HG03064 (cell line): ENCODE measurements at regions not wholly inside any gene's neighbourhood (a gene's known extent, or its start where the extent isn't known, plus 50 kb on each side); places are given as distances from the start of the nearest gene placed in this dataset.
"Not testable (repeated sequence)": the region's sequence is repeated elsewhere in the genome, so short reads cannot be mapped to it uniquely, and the experiment has no call there.

ENCODE experiments used
- ATAC-seq: cut with Tn5 transposase; IDR thresholded peaks from one replicate; pipeline ENCODE4 v1.9.1; 2021; ENCODE audit warnings: low read depth; ENCODE audit not compliant: unreplicated experiment

DNA sequence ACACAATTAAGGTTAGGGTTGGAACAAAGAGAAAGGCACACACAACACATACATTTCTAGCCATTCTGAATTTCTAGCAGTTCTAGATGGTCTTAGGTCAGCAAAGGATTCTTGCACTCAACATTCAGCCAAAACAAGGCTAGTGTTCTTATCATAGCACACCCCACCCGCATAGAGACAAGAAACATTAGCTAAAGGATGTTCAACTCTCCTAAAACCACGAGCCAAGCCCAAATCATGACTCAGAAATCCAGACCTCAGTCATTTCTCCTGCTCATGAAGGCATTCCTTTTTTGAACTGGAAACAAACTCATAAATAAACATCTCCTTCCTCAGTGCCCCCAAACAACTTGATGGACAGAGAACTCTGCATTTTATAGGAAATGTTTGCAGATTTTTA lies 293.0 kb upstream of the NOTCH2NLA start:
- ATAC-seq, result not testable (repeated sequence)

DNA sequence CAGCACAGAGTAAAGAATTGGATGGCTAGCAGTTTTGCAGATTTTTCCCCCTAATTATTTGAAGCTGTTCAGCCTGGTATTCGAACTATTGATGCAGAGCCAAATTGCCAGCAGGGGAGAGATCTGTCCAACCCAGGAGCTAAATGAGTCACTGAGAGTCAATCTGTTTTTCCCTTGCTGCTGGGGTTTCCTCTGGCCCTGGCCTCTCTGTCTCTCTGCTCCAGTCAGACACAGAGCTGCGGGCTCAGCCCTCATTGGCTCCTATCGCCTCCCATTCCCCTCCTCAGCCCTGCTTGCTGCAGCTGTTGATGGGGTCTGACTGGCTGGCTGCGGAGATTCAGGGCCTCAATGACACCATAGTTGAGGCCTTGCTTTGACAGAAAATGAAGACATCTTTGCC lies 284.9 kb upstream of the NOTCH2NLA start:
- not testable (repeated sequence) for ATAC-seq

- ATAC-seq, result not testable (repeated sequence)
Measured at GRCh38 chr1:146511047-146511777, 282.4 kb upstream of the NOTCH2NLA start.

DNA sequence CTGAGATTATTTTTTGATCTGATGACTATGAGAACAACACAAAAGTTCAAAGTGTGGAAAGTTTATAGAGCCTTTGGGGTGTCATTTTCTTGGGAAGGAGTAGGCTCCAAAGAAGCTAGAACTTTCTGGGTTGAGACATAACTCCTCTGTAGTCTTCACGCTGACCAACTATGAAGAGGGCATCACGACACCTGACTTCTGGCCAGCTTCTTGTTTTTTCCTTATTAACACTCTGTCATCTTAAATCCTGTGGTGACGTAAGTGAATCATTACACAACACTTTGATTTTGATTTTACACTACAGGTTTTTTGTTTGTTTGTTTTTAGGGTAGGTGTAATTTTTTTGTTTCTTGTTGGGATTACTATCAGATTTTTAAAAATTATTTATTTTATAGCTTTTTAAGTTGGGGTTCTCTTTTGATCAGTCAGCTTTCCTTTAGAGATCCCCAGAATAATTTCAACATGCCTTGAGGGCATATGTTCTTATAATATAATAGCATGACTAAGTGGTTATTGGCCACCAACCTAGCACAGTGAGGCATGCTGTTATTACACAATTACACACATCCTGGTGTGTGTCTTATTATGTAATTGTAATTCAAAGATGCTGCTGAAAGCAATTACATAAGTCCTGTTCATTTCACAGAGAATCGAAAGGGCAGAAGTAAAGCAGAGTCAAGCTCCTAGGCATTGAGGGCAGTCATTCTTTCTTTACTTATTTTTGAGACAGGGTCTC lies 281.6 kb upstream of the NOTCH2NLA start:
- ATAC-seq, result not testable (repeated sequence)

DNA sequence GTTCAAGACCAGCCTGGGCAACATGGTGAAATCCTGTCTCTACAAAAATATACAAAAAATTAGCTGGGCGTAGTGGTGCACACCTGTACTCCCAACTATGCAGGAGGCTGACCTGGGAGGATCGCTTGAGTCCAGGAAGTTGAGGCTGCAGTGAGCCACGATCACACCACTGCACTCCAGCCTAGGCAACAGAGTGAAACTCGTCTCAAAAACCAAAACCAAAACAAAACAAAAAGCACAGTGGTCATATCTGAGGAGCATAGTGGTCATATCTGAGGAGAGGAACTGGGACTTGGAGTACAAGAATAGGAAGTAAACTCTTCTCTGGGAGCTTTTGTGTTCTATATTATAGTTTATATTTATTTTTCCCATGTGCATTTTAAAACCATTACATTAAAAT lies 275.3 kb upstream of the NOTCH2NLA start:
- ATAC-seq, result not testable (repeated sequence)

DNA sequence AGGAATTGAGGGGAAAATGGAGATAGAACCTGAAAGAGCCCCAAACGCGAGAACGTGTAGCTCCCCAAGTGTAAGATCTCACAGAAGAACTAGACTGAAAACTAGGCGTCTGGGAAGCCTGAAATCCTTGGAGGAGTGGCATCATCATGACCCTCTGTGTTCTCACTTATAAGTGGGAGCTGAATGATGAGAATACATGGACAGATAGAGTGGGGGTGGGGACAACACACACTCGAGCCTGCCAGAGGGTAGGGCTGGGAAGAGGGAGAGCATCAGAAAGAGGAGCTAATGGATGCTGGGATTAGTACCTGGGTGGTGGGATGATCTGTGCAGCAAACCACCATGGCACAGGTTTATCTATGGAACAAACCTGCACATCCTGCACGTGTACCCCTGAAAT lies 258.7 kb upstream of the NOTCH2NLA start:
- not testable (repeated sequence) for ATAC-seq

DNA sequence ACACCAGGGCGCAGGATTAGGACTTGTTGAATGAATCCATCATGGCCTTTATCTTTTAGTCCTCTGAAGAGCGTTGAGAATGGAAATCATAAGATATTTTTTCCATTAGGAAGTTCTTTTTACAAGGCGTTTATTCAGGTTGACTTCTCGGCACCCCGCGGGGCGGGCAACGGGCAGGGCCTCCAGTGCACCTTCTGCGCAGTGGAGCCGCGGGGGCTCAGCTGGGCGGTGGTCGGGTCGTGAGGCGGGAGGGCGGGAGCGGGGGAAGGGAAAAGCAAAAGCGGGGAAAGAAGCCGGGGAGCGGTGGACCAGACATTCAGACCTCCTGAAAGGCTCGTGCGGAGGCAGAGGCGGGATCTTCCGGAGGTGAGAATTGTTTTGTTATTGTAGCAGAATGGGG lies 258.3 kb upstream of the NOTCH2NLA start:
- not testable (repeated sequence) for ATAC-seq

DNA sequence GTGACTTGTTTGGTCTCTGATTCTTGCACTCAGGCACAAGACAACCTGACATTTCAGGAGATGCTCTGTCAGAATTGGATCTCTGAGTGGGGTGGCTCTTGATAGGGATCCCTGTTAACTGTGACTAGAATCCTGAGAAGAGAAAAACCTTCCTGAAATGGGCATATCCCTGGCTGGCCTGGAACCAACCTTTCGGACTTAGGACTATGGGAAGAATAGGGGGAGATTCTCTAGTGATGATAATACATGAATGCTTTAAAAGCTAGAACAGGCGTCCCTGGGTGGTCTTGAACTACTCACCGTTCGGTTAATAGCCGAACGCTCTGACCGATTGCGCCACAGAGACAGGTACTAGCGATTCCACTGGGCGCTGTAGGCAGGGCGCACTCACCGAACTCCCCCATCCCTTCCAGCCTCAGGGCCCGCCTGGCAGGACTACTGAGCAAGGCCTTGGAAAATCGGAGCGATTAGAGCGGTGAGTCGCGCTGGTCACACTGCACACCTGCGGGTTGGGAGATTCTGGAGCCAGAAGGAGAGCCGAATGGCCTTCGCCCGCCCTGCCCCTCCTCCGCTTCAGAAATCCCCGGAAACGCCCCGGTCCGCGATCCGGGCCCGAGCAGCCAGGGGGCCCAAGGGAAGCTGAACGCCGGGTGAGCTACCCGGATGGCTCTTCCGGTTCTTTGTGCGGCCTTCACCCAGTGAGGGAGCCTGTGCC lies 257.6 kb upstream of the NOTCH2NLA start:
- not testable (repeated sequence) for ATAC-seq

DNA sequence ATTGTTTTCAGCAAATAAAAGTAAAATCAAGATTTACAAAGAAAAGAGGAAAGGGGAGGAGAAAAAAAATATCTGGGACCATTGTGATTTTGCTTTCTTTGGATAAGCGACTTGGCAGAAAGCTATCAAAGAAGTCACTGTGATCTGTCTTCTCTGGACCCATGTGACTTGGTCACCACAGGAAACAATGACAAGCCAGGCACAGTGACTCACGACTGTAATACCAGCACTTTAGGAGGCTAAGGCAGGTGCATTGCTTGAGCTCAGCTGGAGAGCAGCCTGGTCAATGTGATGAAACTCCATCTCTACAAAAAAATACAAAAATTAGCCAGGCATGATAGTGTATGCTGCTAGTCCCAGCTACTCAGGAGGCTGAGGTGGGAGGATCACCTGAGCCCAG lies 255.4 kb upstream of the NOTCH2NLA start:
- not testable (repeated sequence) for ATAC-seq

DNA sequence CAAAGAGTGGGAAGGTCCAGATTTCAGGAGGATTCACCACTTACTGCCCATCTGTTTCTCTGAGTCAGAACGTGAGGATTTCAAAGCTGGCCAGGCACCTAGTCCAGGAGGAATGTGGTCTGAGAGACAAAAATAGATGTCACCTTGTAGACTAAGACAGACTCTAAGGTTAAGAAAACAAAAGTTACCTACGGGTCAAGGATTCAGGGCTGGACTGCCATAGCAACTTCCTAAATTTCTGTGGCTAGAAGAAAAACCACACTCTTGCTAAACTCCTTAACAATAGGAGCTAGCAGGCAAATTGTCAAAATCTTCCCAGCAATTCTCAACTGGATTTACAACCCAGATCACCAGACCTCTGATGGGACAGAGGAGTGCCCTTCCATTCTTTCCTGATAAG lies 250.4 kb upstream of the NOTCH2NLA start:
- ATAC-seq, result not testable (repeated sequence)

DNA sequence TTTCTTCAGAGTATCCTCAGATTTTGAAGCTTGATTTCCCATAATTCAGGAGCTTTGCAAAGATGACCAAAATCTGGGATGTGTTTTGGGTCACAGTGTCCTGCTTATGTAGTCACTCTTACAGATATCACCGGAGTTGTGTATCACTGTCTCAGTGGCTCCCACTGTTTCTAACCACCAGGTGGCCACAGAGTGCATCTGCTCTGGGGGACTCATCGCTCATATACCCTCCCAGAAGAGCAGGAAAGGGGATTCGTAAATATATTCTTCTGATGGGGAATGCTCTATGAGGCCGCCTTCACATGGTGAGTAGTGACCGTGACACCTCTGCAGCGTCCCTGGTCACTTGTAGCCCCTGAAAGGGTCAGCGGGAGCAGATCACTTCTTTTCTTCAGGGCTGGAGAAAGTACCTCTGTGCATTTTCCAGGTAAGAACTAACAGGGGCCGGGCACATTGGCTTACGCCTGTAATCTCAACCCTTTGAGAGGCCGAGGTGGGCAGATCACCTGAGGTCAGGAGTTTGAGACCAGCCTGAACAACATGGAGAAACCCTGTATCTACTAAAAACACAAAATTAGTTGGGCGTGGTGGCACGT lies 249.4 kb upstream of the NOTCH2NLA start:
- not testable (repeated sequence) for ATAC-seq

GRCh38 chr1:146475086-146475485 lies 246.3 kb upstream of the NOTCH2NLA start:
- ATAC-seq, result not testable (repeated sequence)

DNA sequence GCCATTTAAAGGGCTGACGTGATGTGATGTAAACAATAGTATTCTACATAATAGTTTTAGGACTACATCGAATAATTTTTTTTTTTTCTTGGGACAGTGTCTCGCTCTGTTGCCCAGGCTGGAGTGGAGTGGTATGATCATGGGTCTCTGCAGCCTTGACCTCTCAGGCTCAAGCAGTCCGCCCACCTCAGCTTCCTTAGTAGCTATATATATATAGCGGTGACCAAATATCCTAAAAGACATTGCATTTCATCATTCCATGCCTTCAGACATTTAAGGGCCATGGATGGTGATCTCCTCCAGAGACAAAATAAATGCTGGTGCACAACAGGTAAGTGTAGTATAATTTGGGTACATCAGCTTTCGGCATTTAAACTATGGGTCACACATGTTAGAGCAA lies 245.4 kb upstream of the NOTCH2NLA start:
- not testable (repeated sequence) for ATAC-seq

DNA sequence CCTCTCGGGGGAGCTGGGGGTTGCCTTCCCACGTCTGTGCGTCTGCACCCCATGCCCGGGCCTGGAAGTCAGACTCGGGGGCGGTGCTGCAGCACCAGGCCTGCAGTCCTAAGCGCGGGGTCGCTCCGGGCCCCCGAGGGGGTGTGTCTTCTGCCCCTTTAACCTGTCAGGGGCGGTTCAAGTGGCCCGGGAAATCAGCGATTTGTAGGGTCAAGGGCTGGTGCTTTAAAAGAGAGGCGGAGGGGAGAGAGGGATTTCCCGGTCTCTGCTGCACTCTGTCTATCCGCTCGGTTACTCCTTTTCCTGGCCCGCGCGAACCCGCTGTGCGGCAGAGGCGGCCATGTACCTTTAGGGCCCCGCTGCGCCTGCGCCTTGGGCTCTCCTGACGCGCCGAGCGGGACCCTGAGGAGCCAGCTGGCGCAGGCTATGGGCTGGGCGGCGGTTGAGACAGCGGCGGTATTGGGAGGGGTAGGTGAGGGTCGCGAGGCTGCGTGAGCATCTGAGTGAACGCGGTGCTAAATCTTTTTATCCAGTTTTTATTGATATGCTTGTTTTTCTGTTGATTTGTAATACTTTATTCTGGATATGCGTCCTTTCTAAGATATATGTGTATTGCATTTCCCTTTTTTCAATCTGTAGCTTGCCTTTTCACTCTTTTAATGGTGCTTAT lies 243.5 kb upstream of the NOTCH2NLA start:
- ATAC-seq, result not testable (repeated sequence)

- ATAC-seq, result not testable (repeated sequence)
Measured at GRCh38 chr1:146459939-146460338, 231.1 kb upstream of the NOTCH2NLA start.

DNA sequence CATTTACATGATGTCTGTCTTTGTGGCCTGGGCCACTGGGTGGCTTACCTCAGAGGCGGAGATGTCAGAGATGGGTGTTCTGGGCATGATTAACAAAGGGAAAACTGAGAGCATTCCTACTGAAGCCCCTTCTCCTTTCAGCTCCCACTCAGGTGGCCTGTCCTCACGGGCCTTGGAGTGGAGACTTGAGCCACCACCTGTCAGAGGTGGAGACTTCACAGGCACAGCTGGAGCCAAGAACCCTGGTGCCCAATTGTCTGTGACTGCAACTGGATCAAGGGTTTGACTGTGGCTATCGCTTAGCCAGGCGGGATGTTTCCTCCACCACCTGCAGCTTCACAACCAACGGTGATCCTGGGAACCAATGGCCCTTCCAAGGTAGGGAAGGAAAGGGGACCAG lies 230.5 kb upstream of the NOTCH2NLA start:
- ATAC-seq, result not testable (repeated sequence)

DNA sequence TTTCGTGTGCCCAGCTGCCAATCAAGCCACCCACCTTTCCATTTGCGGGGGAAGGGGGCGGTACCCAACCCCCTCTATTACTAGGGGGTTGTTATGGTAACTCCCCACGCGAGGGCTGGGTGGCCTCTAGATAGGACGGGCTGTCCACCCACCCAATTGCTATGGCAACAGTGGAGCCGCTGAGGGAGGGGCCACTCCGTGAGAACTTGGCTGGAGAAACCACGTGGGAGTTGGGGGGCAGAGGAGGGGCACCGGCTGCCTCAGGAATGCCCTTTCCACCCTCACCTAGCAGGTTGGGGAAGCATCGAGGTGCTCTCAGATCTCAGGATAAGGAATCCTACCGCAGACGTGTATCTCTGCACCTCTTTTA lies 220.0 kb upstream of the NOTCH2NLA start:
- ATAC-seq, result not testable (repeated sequence)

DNA sequence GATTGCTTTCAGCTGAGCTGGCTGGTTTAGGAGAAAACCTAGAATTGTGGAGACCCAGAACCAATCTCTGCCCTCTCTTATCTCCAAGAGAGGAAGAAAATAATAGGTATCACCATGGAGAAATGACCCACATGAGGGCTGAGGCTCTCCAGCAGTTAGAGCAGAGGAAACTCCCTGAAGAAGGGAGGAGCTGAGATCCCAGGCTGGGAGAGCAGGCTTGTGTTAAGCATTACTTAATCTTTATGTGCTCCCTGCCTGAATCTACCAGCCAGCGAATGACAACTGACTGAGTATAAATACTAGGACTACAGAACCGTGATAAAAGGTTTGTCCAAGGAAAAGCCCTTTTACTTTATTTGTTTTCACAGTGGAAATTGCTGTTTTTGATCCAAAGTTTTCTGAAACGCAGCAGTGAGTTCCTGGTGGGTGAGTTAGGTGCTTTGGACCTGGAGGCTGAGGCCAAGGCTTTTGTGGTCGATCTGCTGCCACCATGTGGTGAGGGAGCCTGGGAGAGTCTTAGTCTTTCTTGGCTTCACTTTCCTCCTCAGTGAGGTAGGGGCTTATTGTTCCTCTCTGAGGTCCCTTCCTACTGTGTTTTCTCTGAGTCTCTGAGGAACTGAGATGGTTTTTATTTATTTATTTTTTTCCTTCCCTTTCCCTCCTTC lies 219.5 kb upstream of the NOTCH2NLA start:
- not testable (repeated sequence) for ATAC-seq

GRCh38 chr1:146443871-146444222 lies 215.0 kb upstream of the NOTCH2NLA start:
- ATAC-seq, result not testable (repeated sequence)
